SK-N-MC (cell line): ENCODE measurements at regions not wholly inside any gene's neighbourhood (a gene's known extent, or its start where the extent isn't known, plus 50 kb on each side); places are given as distances from the start of the nearest gene placed in this dataset.

Experiments
- EZH2 ChIP-seq: fragments of 200-600 bp; sonication (generic); IDR thresholded peaks from one replicate; pipeline ENCODE4 v1.6.1; 2017; ENCODE audit warnings: antibody characterized with exemption
- FOXP2 ChIP-seq: optimal IDR thresholded peaks from 2 replicates; pipeline ENCODE3; 2011; ENCODE audit warnings: mild to moderate bottlenecking, moderate library complexity; ENCODE audit not compliant: insufficient read depth; ENCODE audit errors: extremely low read length, control extremely low read depth
- POLR2AphosphoS5 ChIP-seq: IDR thresholded peaks from 2 replicates; pipeline ENCODE4 v1.6.1; 2012; ENCODE audit warnings: mild to moderate bottlenecking, low read depth, low read length, borderline replicate concordance

- no peak for TF ChIP-seq EZH2
- no peak for TF ChIP-seq POLR2AphosphoS5
- TF ChIP-seq FOXP2, result no peak
Measured at GRCh38 chr3:117003501-117003900, 293.9 kb downstream of the TUSC7 start.
